HepG2 (cell line): ENCODE measurements at regions not wholly inside any gene's neighbourhood (a gene's known extent, or its start where the extent isn't known, plus 50 kb on each side); places are given as distances from the start of the nearest gene placed in this dataset.

ENCODE experiments used
- ATAC-seq: fragments of 200-7000 bp; cut with Tn5 transposase; 3 replicates; pipeline ENCODE4 v1.9.1; 2020; ENCODE audit warnings: mild to moderate bottlenecking, moderate library complexity
- BruUV-seq: library from RNA; stranded (reverse); fragments of 400-500 nt; replicated peaks from 2 replicates; lab custom pipeline; 2021; lab: Mats Ljungman, UMichigan
- CTCF ChIA-PET: fragments of 300-600 bp; formaldehyde crosslinking; extraction: SDS; loops from one replicate; lab custom pipeline; 2021; ENCODE audit warnings: low total read pairs, inconsistent platforms, low intra/inter-chr PET ratio; lab: Yijun Ruan, JAX
- POLR2A ChIA-PET: fragments of 350-600 bp; sonication (Branson Sonifier 250); formaldehyde crosslinking; loops from one replicate; lab custom pipeline; 2020; ENCODE audit warnings: antibody characterized with exemption, inconsistent platforms; lab: Yijun Ruan, JAX
- DNase-seq: peaks from one replicate; pipeline ENCODE4 v3.0.0-alpha.2; 2015; ENCODE audit warnings: low spot score
- FAIRE-seq: peaks from 3 replicates; lab custom pipeline; 2011; peaks lifted over from hg19 to GRCh38; lab: Jason Lieb, UNC
- H2AFZ ChIP-seq: one replicate; pipeline ENCODE4 v1.6.1; 2011; ENCODE audit warnings: low read length, inconsistent platforms
- H3K27ac ChIP-seq: fragments of 300-600 bp; 3 replicates; pipeline ENCODE4 v1.8.0; 2011; ENCODE audit warnings: mixed run types, mild to moderate bottlenecking, mixed read lengths, low read length, inconsistent platforms; ENCODE audit not compliant: insufficient read depth; ENCODE audit errors: extremely low read length
- H3K27me3 ChIP-seq, 2 experiments: fragments of 200-600 bp in 1 of 2; 2 replicates in 1 of 2; 3 replicates in 1 of 2; pipeline versions ENCODE4 v1.6.0 to v1.8.0; 2011; ENCODE audit warnings: low read length in 2 of 2, mild to moderate bottlenecking in 2 of 2, moderate library complexity in 2 of 2, inconsistent platforms in 1 of 2; ENCODE audit not compliant: insufficient read depth in 2 of 2, control insufficient read depth in 1 of 2
- H3K36me3 ChIP-seq, 2 experiments: fragments of 200-600 bp in 1 of 2; replicated peaks in 1 of 2; 2 replicates in 1 of 2; 3 replicates in 1 of 2; pipeline versions ENCODE4 v1.5.1 to v1.8.0; 2011; ENCODE audit warnings: low read length in 2 of 2, inconsistent platforms in 1 of 2; ENCODE audit not compliant: insufficient read depth in 2 of 2, control insufficient read depth in 1 of 2
- H3K4me1 ChIP-seq: 2 replicates; pipeline ENCODE4 v1.5.1; 2012; ENCODE audit warnings: low read length, inconsistent platforms; ENCODE audit not compliant: insufficient read depth
- H3K4me2 ChIP-seq: 2 replicates; pipeline ENCODE4 v1.6.0; 2011; ENCODE audit warnings: low read depth, low read length, inconsistent platforms
- H3K4me3 ChIP-seq, 3 experiments: fragments of 200-600 bp in 1 of 3; sonication (generic), shearing (Covaris generic) in 1 of 3; replicated peaks in 1 of 3; 2 replicates each; pipeline ENCODE4 v1.5.1; 2011 to 2016; ENCODE audit warnings: low read length in 3 of 3, inconsistent platforms in 2 of 3, low read depth in 2 of 3, mild to moderate bottlenecking in 2 of 3, control low read depth in 1 of 3, mixed read lengths in 1 of 3; ENCODE audit not compliant: insufficient read depth in 1 of 3
- H3K79me2 ChIP-seq: one replicate; pipeline ENCODE4 v1.6.1; 2011; ENCODE audit warnings: low read length, inconsistent platforms; ENCODE audit not compliant: insufficient read depth
- H3K9ac ChIP-seq: 2 replicates; pipeline ENCODE4 v1.6.0; 2011; ENCODE audit warnings: mild to moderate bottlenecking, low read depth, low read length, inconsistent platforms; ENCODE audit not compliant: insufficient read depth
- H3K9me3 ChIP-seq: 2 replicates; pipeline ENCODE4 v1.5.1; 2012; ENCODE audit warnings: mild to moderate bottlenecking, low read length
- H4K20me1 ChIP-seq: 2 replicates; pipeline ENCODE4 v1.6.0; 2011; ENCODE audit warnings: inconsistent platforms, mild to moderate bottlenecking, low read length, moderate library complexity; ENCODE audit not compliant: insufficient read depth
- CHCHD3 ChIP-seq: sonication (generic); formaldehyde crosslinking; IDR thresholded peaks from 2 replicates; pipeline ENCODE4 v1.8.0; 2022; ENCODE audit warnings: mild to moderate bottlenecking, missing genetic modification reagents, moderate library complexity
- HOXD1 ChIP-seq: sonication (generic); formaldehyde crosslinking; IDR thresholded peaks from 2 replicates; pipeline ENCODE4 v1.5.0; 2020; ENCODE audit warnings: missing genetic modification reagents
- MIER2 ChIP-seq: IDR thresholded peaks from 2 replicates; pipeline ENCODE4 v1.6.1; 2016; ENCODE audit warnings: missing biosample characterization, missing genetic modification reagents
- RBFOX2 ChIP-seq: fragments of 200-400 bp; formaldehyde crosslinking; IDR thresholded peaks from 2 replicates; pipeline ENCODE4 v1.6.1; 2017; ENCODE audit warnings: low read depth, mild to moderate bottlenecking, low read length
- SALL2 ChIP-seq: sonication (generic); formaldehyde crosslinking; IDR thresholded peaks from 2 replicates; pipeline ENCODE4 v1.8.1; 2023; ENCODE audit warnings: mild to moderate bottlenecking, missing genetic modification reagents, inconsistent platforms
- SMAD3 ChIP-seq: sonication (generic); formaldehyde crosslinking; IDR thresholded peaks from 2 replicates; pipeline ENCODE4 v1.4.0; 2020; ENCODE audit warnings: missing genetic modification reagents
- ZMAT3 ChIP-seq: sonication (generic); formaldehyde crosslinking; conservative IDR thresholded peaks from 2 replicates; pipeline ENCODE4 v1.7.0; 2021; ENCODE audit warnings: missing genetic modification reagents
- ZMYM3 ChIP-seq: sonication (generic); formaldehyde crosslinking; IDR thresholded peaks from 2 replicates; pipeline ENCODE4 v1.5.1; 2020; ENCODE audit warnings: mild to moderate bottlenecking, missing genetic modification reagents
- ZNF101 ChIP-seq: sonication (generic); formaldehyde crosslinking; IDR thresholded peaks from 2 replicates; pipeline ENCODE4 v1.4.0; 2020; ENCODE audit warnings: mild to moderate bottlenecking, low read depth, missing genetic modification reagents, borderline replicate concordance
- ZNF24 ChIP-seq: fragments of 450-650 bp; IDR thresholded peaks from 2 replicates; pipeline ENCODE4 v1.6.1; 2017; ENCODE audit warnings: antibody characterized with exemption, mild to moderate bottlenecking
- ZNF343 ChIP-seq: sonication (generic); formaldehyde crosslinking; IDR thresholded peaks from 2 replicates; pipeline ENCODE4 v1.4.0; 2020; ENCODE audit warnings: mild to moderate bottlenecking, missing genetic modification reagents
- ZNF607 ChIP-seq: sonication (generic); formaldehyde crosslinking; IDR thresholded peaks from 2 replicates; pipeline ENCODE4 v1.5.1; 2020; ENCODE audit warnings: missing genetic modification reagents, mild to moderate bottlenecking, borderline replicate concordance
- ZNF768 ChIP-seq: sonication (generic); formaldehyde crosslinking; IDR thresholded peaks from 2 replicates; pipeline ENCODE4 v1.4.0; 2020; ENCODE audit warnings: missing genetic modification reagents
- ZSCAN31 ChIP-seq: sonication (generic); formaldehyde crosslinking; IDR thresholded peaks from 2 replicates; pipeline ENCODE4 v1.5.0; 2020; ENCODE audit warnings: low read depth, mild to moderate bottlenecking, missing genetic modification reagents
- WGBS: methylation state at CpG from one replicate; pipeline ENCODE4 v1.1.6; 2017; ENCODE audit warnings: low lambda C conversion rate; 5-methylcytosine and 5-hydroxymethylcytosine counted together
- in situ Hi-C: cut with HindIII; loops from 2 replicates; pipeline ENCODE4 v1.10.0; 2017; ENCODE audit warnings: low pct_unique_long_range_greater_than_20kb; ENCODE audit not compliant: extremely low pct_ligation_motif_present
- intact Hi-C: fragments of 100-400 bp; cut with micrococcal nuclease; formaldehyde crosslinking; loops from one replicate; pipeline ENCODE4 v1.10.0; 2022; ENCODE audit not compliant: unreplicated experiment
- TF ChIP-seq, protein P1 (sequence below): sonication (generic); formaldehyde crosslinking; IDR thresholded peaks from 2 replicates; pipeline ENCODE4 v1.5.1; 2020; ENCODE audit warnings: mild to moderate bottlenecking, missing genetic modification reagents, moderate library complexity
- TF ChIP-seq, protein P2 (sequence below): sonication (generic); formaldehyde crosslinking; IDR thresholded peaks from 2 replicates; pipeline ENCODE4 v1.8.1; 2023; ENCODE audit warnings: mild to moderate bottlenecking, missing genetic modification reagents
- TF ChIP-seq, protein P3 (sequence below): sonication (generic); formaldehyde crosslinking; IDR thresholded peaks from 2 replicates; pipeline ENCODE4 v1.4.0; 2020; ENCODE audit warnings: missing genetic modification reagents, mild to moderate bottlenecking, borderline replicate concordance
- TF ChIP-seq, protein P4 (sequence below): conservative IDR thresholded peaks from 2 replicates; pipeline ENCODE4 v1.6.1; 2018; ENCODE audit warnings: missing genetic modification reagents

DNA sequence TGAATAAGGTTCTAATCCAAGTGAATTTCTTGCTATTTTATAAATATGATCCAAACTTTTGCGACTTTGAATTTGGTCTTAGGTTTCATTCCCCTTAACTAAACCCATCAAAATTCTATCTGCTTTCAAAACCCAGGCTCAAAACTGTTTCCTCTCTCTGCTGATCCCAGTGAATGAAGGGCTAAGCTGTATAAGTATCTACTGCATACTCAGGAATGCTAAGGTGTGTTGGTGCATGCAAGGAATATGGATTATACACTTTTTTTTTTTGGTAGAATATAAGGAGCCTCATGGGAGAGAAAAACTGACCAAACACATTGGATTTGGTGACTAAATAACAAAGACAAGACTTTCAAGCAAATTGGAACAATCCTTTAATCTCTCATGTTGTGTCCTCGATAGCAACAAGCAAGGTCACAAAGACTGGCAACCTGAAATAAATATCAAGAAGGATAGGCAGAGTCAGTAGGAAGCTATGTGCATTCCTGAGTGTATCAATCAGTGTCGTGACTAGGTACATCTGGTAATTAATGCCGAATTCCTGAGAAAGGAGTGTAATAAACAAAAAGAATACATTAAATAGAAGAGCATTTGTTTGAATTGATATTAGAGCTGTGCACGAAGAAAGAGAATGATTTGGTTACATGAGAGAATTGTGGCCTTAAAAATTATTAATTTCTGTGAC is 74.3 kb upstream of the KCTD8 start:
- Histone ChIP-seq H3K27me3 (no peaks in the 10 kb centered on the region), H3K9me3 (no peaks in the 10 kb centered on the region), H3K27ac (no peak overlapping the region), H4K20me1 (no peaks in the 10 kb centered on the region), H3K4me1 (no peaks in the 10 kb centered on the region), H3K9ac (no peak overlapping the region), H3K79me2 (no peaks in the 10 kb centered on the region), H3K36me3 (no peaks in the 10 kb centered on the region), H3K4me3 (no peak overlapping the region), H3K4me2 (no peak overlapping the region), H2AFZ (no peak overlapping the region)
- FAIRE-seq (no peak), ATAC-seq (no peak), DNase-seq (no peak)
- BruUV-seq: no TSS peak
- intact Hi-C loops (no loop called here), in situ Hi-C loops (no loop called here)
- WGBS: 3% methylated on average over 5 of the region's 5 CpGs
- no peak for TF ChIP-seq SMAD3 (CRISPR knock-in tag)
- TF ChIP-seq, protein P1, sequence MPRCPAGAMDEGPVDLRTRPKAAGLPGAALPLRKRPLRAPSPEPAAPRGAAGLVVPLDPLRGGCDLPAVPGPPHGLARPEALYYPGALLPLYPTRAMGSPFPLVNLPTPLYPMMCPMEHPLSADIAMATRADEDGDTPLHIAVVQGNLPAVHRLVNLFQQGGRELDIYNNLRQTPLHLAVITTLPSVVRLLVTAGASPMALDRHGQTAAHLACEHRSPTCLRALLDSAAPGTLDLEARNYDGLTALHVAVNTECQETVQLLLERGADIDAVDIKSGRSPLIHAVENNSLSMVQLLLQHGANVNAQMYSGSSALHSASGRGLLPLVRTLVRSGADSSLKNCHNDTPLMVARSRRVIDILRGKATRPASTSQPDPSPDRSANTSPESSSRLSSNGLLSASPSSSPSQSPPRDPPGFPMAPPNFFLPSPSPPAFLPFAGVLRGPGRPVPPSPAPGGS (CRISPR knock-in tag): no peak
- TF ChIP-seq, protein P2, sequence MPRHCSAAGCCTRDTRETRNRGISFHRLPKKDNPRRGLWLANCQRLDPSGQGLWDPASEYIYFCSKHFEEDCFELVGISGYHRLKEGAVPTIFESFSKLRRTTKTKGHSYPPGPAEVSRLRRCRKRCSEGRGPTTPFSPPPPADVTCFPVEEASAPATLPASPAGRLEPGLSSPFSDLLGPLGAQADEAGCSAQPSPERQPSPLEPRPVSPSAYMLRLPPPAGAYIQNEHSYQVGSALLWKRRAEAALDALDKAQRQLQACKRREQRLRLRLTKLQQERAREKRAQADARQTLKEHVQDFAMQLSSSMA (CRISPR knock-in tag): no peak
- no peak for TF ChIP-seq ZSCAN31 (CRISPR knock-in tag)
- no peak for TF ChIP-seq HOXD1 (CRISPR knock-in tag)
- TF ChIP-seq ZMYM3 (CRISPR knock-in tag): no peak
- TF ChIP-seq, protein P3, sequence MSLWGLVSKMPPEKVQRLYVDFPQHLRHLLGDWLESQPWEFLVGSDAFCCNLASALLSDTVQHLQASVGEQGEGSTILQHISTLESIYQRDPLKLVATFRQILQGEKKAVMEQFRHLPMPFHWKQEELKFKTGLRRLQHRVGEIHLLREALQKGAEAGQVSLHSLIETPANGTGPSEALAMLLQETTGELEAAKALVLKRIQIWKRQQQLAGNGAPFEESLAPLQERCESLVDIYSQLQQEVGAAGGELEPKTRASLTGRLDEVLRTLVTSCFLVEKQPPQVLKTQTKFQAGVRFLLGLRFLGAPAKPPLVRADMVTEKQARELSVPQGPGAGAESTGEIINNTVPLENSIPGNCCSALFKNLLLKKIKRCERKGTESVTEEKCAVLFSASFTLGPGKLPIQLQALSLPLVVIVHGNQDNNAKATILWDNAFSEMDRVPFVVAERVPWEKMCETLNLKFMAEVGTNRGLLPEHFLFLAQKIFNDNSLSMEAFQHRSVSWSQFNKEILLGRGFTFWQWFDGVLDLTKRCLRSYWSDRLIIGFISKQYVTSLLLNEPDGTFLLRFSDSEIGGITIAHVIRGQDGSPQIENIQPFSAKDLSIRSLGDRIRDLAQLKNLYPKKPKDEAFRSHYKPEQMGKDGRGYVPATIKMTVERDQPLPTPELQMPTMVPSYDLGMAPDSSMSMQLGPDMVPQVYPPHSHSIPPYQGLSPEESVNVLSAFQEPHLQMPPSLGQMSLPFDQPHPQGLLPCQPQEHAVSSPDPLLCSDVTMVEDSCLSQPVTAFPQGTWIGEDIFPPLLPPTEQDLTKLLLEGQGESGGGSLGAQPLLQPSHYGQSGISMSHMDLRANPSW (CRISPR knock-in tag): no peak
- TF ChIP-seq ZNF768 (CRISPR knock-in tag): no peak
- TF ChIP-seq ZNF24: no peak
- TF ChIP-seq SALL2 (CRISPR knock-in tag): no peak
- no peak for TF ChIP-seq ZNF101 (CRISPR knock-in tag)
- TF ChIP-seq, protein P4, sequence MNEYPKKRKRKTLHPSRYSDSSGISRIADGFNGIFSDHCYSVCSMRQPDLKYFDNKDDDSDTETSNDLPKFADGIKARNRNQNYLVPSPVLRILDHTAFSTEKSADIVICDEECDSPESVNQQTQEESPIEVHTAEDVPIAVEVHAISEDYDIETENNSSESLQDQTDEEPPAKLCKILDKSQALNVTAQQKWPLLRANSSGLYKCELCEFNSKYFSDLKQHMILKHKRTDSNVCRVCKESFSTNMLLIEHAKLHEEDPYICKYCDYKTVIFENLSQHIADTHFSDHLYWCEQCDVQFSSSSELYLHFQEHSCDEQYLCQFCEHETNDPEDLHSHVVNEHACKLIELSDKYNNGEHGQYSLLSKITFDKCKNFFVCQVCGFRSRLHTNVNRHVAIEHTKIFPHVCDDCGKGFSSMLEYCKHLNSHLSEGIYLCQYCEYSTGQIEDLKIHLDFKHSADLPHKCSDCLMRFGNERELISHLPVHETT (CRISPR knock-in tag): no peak
- TF ChIP-seq ZNF343: no peak
- TF ChIP-seq RBFOX2: no peak
- no peak for TF ChIP-seq ZMAT3
- TF ChIP-seq CHCHD3 (CRISPR knock-in tag): no peak
- no peak for TF ChIP-seq MIER2
- no peak for TF ChIP-seq ZNF607 (CRISPR knock-in tag)
- POLR2A ChIA-PET: no interaction called here
- CTCF ChIA-PET: no interaction called here
